SK-N-MC (cell line): ENCODE measurements at regions not wholly inside any gene's neighbourhood (a gene's known extent, or its start where the extent isn't known, plus 50 kb on each side); places are given as distances from the start of the nearest gene placed in this dataset.

Experiments
- EZH2 ChIP-seq: fragments of 200-600 bp; sonication (generic); IDR thresholded peaks from one replicate; pipeline ENCODE4 v1.6.1; 2017; ENCODE audit warnings: antibody characterized with exemption
- POLR2AphosphoS5 ChIP-seq: IDR thresholded peaks from 2 replicates; pipeline ENCODE4 v1.6.1; 2012; ENCODE audit warnings: mild to moderate bottlenecking, low read depth, low read length, borderline replicate concordance

DNA sequence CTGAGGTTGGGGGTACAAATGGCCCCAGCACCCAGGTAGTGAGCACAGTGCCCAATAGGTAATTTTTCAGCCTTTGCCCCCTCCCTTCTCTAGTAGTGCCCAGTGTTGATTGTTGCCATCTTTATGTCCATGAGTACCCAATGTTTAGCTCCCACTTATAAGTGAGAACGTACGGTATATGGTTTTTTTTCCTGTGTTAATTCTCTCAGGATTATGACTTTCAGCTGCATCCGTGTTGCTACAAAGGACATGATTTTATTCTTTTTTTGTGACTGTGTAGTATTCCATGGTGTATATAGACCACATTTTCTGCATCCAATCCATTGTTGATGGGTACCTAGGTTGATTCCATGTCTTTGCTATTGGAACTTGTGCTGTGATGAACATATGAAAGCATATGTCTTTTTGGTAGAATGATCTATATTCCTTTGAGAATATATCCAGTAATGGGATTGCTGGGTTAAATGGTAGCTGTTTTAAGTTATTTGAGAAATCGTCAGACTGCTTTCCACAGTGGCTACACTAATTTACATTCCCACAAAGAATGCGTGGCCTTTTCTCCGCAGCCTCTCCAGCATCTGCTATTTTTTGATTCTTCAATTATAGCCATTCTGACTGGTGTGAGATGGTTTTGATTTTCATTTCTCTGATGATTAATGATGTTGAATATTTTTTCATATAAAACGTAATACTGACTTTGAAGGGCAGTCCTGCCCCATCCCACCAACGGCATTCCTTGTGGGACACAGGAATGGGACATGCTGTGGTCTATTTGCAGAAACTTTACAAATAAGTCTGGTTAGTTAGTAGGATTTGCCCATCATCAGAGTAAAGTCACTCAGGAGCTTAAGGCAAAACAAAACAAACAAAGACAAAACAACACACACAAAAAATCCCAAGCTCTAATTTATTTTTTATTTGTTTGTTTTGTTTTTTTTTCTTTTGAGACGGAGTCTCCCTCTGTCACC lies 135.0 kb downstream of the MYCN start:
- no peak for TF ChIP-seq POLR2AphosphoS5
- TF ChIP-seq EZH2: no peak
